NCI-H510A (cell line): ENCODE measurements at regions not wholly inside any gene's neighbourhood (a gene's known extent, or its start where the extent isn't known, plus 50 kb on each side); places are given as distances from the start of the nearest gene placed in this dataset.

Source experiments
- DNase-seq: peaks from one replicate; lab custom pipeline; 2025; lab: John Stamatoyannopoulos, UW

DNA sequence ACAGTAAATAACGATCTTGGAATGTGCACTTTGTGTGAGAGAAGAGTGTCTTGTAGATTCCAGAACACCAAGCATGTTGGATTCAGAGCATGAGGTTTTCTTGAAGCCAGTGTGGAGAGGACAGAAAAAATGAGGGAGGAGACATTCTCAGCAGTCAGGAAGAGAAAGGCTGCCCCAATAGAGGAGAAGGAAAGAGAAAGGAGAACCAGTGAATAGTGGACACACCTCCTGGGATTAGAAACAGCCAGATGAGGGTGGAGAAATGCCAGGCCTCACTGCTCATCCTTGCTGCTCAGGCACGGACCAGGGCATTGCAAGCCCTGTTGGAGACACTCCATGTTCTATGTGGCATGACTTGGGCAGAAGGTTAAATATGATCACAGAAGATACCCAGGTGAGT lies 69.0 kb upstream of the KAZN start:
- DNase-seq, result no peak

DNA sequence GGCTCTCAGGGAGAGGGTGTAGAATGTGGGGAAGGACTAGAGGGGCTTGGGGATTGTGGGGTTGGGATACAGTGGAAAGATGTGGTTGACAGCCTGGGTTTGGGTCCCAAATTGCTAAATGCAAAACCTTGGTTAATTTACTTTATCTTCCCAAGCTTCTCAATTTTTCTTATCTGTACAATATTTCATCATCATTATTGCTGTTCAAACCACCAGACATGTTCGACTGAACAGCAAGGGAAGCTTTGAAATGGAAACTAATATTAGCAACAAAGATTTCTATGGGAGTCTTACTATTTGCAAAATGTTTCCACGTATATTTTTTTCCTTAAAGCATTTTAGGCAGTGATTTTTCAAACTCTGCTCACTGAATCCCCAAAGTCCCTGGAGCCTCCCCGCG lies 67.0 kb upstream of the KAZN start:
- no peak for DNase-seq

- no peak for DNase-seq
Observed at GRCh38 chr1:14535619-14536355, 62.7 kb upstream of the KAZN start.

DNA sequence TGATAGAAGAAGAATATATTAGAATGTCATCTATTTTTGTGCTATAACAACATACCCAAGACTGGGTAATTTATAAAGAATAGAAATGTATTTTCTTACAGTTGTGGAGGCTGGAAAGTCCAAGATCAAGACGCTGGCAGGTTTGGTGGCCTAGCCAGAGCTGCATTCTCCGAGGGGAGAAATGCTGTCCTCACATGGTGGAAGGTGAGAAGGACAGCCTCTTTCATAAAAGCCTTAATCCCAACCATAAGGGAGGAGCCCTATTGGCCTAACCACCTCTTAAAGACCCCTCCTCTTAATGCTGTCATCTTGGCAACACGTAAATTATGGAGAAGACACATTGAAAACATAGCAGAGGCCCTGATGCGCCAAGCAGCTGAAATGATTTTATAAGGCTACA lies 60.1 kb upstream of the KAZN start:
- no peak for DNase-seq

GRCh38 chr1:14539309-14539708 lies 59.2 kb upstream of the KAZN start:
- DNase-seq, result no peak

GRCh38 chr1:14539953-14540563 lies 58.4 kb upstream of the KAZN start:
- DNase-seq, result no peak

- no peak for DNase-seq
Observed at GRCh38 chr1:14541348-14541747, 57.1 kb upstream of the KAZN start.

GRCh38 chr1:14543191-14543840 lies 55.2 kb upstream of the KAZN start:
- DNase-seq, result no peak

- no peak for DNase-seq
Observed at GRCh38 chr1:14544319-14544718, 54.2 kb upstream of the KAZN start.

GRCh38 chr1:14545422-14546025 lies 53.0 kb upstream of the KAZN start:
- no peak for DNase-seq

DNA sequence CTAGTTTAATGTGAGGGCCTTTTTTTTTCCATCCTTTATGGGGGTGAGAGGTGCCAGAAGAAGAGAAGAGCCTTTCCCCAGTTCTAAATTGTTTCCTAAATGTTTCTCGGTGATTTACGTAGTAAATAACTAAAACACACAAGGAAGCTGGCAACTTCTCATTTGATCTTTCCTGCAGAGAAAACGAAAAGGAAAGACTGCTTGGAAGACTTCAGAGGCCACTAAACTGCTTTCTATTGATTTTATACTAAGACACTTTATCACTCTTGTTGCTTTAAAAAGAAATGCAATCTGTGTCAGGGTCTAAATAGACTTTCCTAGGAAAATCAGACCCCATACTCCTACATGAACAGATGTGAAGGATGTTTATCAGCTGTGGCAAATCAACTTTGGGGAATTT lies 52.1 kb upstream of the KAZN start:
- no peak for DNase-seq
